Mammary epithelial cell (primary cell): ENCODE measurements at regions not wholly inside any gene's neighbourhood (a gene's known extent, or its start where the extent isn't known, plus 50 kb on each side); places are given as distances from the start of the nearest gene placed in this dataset.

Source experiments
- CTCF ChIP-seq, 2 donors: IDR thresholded peaks in 1 of 2; conservative IDR thresholded peaks in 1 of 2; 2 replicates each; pipeline ENCODE4 v1.5.1; 2011 to 2012; ENCODE audit warnings: inconsistent platforms in 2 of 2, low read length in 2 of 2, mild to moderate bottlenecking in 2 of 2, control low read depth in 1 of 2, low read depth in 1 of 2; ENCODE audit not compliant: insufficient read depth in 1 of 2; ENCODE audit errors: extremely low read depth in 1 of 2
- EZH2 ChIP-seq: IDR thresholded peaks from 2 replicates; pipeline ENCODE4 v1.6.1; 2012; ENCODE audit warnings: low read length, inconsistent platforms, borderline replicate concordance

GRCh38 chr16:72523087-72523486, 351.1 kb upstream of the PMFBP1 start:
- TF ChIP-seq CTCF (conservative IDR thresholded peaks at IDR 0.05 in 1 of 2, IDR thresholded peaks at IDR 0.05 in 1 of 2; ENCODE audit: extremely low read depth in 1 of 2, insufficient read depth in 1 of 2, low read depth in 1 of 2, low read length in 2 of 2): no peak
- no peak for TF ChIP-seq EZH2
